Panc1 (cell line): ENCODE measurements at regions not wholly inside any gene's neighbourhood (a gene's known extent, or its start where the extent isn't known, plus 50 kb on each side); places are given as distances from the start of the nearest gene placed in this dataset.

ENCODE experiments used
- CTCF ChIP-seq: fragments of 450-650 bp; IDR thresholded peaks from 2 replicates; pipeline ENCODE4 v1.5.1; 2017; ENCODE audit warnings: mild to moderate bottlenecking
- POLR2AphosphoS5 ChIP-seq: IDR thresholded peaks from 2 replicates; pipeline ENCODE4 v1.6.1; 2012; ENCODE audit warnings: mild to moderate bottlenecking, low read depth, low read length, moderate library complexity
- REST ChIP-seq, 2 experiments: IDR thresholded peaks; 2 replicates each; pipeline ENCODE4 v1.6.1; 2011 to 2012; ENCODE audit warnings: low read depth in 2 of 2, control low read depth in 1 of 2, low read length in 1 of 2, mild to moderate bottlenecking in 1 of 2, moderate library complexity in 1 of 2; ENCODE audit not compliant: insufficient read depth in 1 of 2

DNA sequence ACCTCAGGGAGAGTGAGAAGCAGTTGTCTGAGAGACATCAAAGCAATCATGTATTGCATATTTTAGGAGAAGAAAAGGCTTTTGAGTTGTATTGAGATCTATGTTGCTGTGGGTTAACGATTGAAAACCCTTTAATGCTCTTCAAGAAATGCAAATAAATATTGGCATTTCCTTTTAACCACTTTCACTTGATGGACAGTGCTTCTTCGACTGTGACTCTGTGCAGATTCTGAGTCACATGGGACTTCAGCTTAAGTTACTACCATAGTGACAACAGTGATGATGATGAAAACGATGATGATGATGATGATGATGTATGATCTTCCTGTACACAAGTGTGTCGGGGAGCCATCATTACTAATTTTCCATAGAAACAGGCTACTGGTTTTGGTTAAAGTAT is 181.8 kb downstream of the AKAIN1 start:
- no peak for TF ChIP-seq CTCF
- no peak for TF ChIP-seq POLR2AphosphoS5
- no peak for TF ChIP-seq REST (IDR thresholded peaks at IDR 0.05; ENCODE audit: insufficient read depth in 1 of 2, low read depth in 2 of 2, low read length in 1 of 2)
